ENCODE measurements at regions not wholly inside any gene's neighbourhood (a gene's known extent, or its start where the extent isn't known, plus 50 kb on each side); places are given as distances from the start of the nearest gene placed in this dataset.

GRCh38 chr3:33942483-33943150 is 144.2 kb downstream of the PDCD6IP start:
- TF ChIP-seq SPI1 (IDR thresholded peaks at IDR 0.05; ENCODE audit: borderline replicate concordance, low read depth) (no peak), CTCF (IDR thresholded peaks at IDR 0.05; ENCODE audit: insufficient read depth, low read length) (no peak)

Data from HL-60 (cell line).